B cell (primary cell): ENCODE measurements at regions not wholly inside any gene's neighbourhood (a gene's known extent, or its start where the extent isn't known, plus 50 kb on each side); places are given as distances from the start of the nearest gene placed in this dataset.

ENCODE experiments used
- ATAC-seq: fragments of 200-7000 bp; cut with Tn5 transposase; one replicate; pipeline ENCODE4 v1.10.0; 2021; ENCODE audit warnings: low read depth, mild to moderate bottlenecking, moderate number of reproducible peaks, moderate library complexity
- CTCF ChIA-PET: fragments of 350-600 bp; sonication (Branson Sonifier 250); formaldehyde crosslinking; loops from one replicate; lab custom pipeline; 2021; ENCODE audit warnings: antibody characterized with exemption, inconsistent platforms; lab: Charles Lee
- POLR2A ChIA-PET: fragments of 350-600 bp; sonication (Branson Sonifier 250); formaldehyde crosslinking; loops from one replicate; lab custom pipeline; 2021; ENCODE audit warnings: antibody characterized with exemption; lab: Charles Lee
- DNase-seq: peaks from one replicate; pipeline ENCODE4 v3.0.0; 2013
- H2AFZ ChIP-seq: 2 replicates; pipeline ENCODE4 v1.6.1; 2012; ENCODE audit warnings: mild to moderate bottlenecking, low read depth, low read length; ENCODE audit not compliant: insufficient read depth, poor library complexity, severe bottlenecking
- H3K27ac ChIP-seq, 2 donors: 1 replicate in 1 of 2; 2 replicates in 1 of 2; pipeline ENCODE4 v1.5.1; 2012 to 2013; ENCODE audit warnings: low read length in 2 of 2, mild to moderate bottlenecking in 2 of 2, moderate library complexity in 1 of 2
- H3K27me3 ChIP-seq, 4 experiments: fragments of 200-600 bp in 1 of 4; sonication (generic) in 1 of 4; replicated peaks in 1 of 4; 1 replicate in 2 of 4; 2 replicates in 2 of 4; pipeline versions ENCODE4 v1.6.1 to v1.7.0; 2013 to 2016; ENCODE audit warnings: low read length in 3 of 4, mild to moderate bottlenecking in 2 of 4, mixed read lengths in 1 of 4, moderate library complexity in 1 of 4; ENCODE audit not compliant: insufficient read depth in 4 of 4, control insufficient read depth in 3 of 4; ENCODE audit errors: control extremely low read depth in 1 of 4
- H3K36me3 ChIP-seq, 2 experiments: replicated peaks in 1 of 2; 1 replicate in 1 of 2; 2 replicates in 1 of 2; pipeline versions ENCODE4 v1.6.1 to v1.7.1; 2013; ENCODE audit warnings: low read length in 1 of 2; ENCODE audit not compliant: insufficient read depth in 2 of 2, control insufficient read depth in 1 of 2; ENCODE audit errors: control extremely low read depth in 1 of 2, extremely low read depth in 1 of 2
- H3K4me1 ChIP-seq, 2 donors: fragments of 200-600 bp in 1 of 2; sonication (generic) in 1 of 2; 1 replicate in 1 of 2; 2 replicates in 1 of 2; pipeline versions ENCODE4 v1.5.1 to v1.6.1; 2013 to 2017; ENCODE audit warnings: low read length in 2 of 2; ENCODE audit not compliant: control insufficient read depth in 2 of 2, insufficient read depth in 2 of 2
- H3K4me2 ChIP-seq: replicated peaks from 2 replicates; pipeline ENCODE3; 2012; ENCODE audit warnings: mild to moderate bottlenecking, low read depth, low read length; ENCODE audit not compliant: poor library complexity, severe bottlenecking
- H3K4me3 ChIP-seq, 5 experiments: fragments of 200-600 bp in 1 of 5; sonication (generic) in 1 of 5; 1 replicate in 3 of 5; 2 replicates in 2 of 5; pipeline versions ENCODE4 v1.5.1 to v1.7.0; 2011 to 2016; ENCODE audit warnings: low read length in 4 of 5, mild to moderate bottlenecking in 4 of 5, low read depth in 2 of 5, control low read depth in 1 of 5, moderate library complexity in 1 of 5; ENCODE audit not compliant: insufficient read depth in 1 of 5; ENCODE audit errors: control extremely low read depth in 1 of 5, extremely low read depth in 1 of 5
- H3K79me2 ChIP-seq: fragments of 200-600 bp; sonication (generic); one replicate; pipeline ENCODE4 v1.6.0; 2016; ENCODE audit warnings: low read length; ENCODE audit not compliant: control insufficient read depth, insufficient read depth
- H3K9ac ChIP-seq: fragments of 200-600 bp; sonication (generic); 2 replicates; pipeline ENCODE4 v1.6.1; 2017; ENCODE audit warnings: mild to moderate bottlenecking, low read length, moderate library complexity
- H3K9me3 ChIP-seq, 3 donors: one replicate each; pipeline versions ENCODE4 v1.6.1 to v1.7.1; 2013; ENCODE audit warnings: low read length in 2 of 3; ENCODE audit not compliant: control insufficient read depth in 2 of 3, insufficient read depth in 1 of 3; ENCODE audit errors: control extremely low read depth in 1 of 3
- H4K20me1 ChIP-seq: 2 replicates; pipeline ENCODE4 v1.6.0; 2012; ENCODE audit warnings: mild to moderate bottlenecking, low read length; ENCODE audit not compliant: insufficient read depth, control insufficient read depth, poor library complexity, severe bottlenecking
- H3K27ac Mint-ChIP-seq: one replicate; pipeline ENCODE4 v1.8.0; 2021; ENCODE audit warnings: mixed read lengths
- H3K27me3 Mint-ChIP-seq: one replicate; pipeline ENCODE4 v1.8.0; 2021; ENCODE audit warnings: mixed read lengths
- H3K4me1 Mint-ChIP-seq: one replicate; pipeline ENCODE4 v1.8.0; 2021; ENCODE audit warnings: mixed read lengths
- H3K4me3 Mint-ChIP-seq: one replicate; pipeline ENCODE4 v1.8.0; 2021; ENCODE audit warnings: mixed read lengths
- H3K9me3 Mint-ChIP-seq: one replicate; pipeline ENCODE4 v1.8.0; 2022; ENCODE audit warnings: mixed read lengths; ENCODE audit not compliant: insufficient read depth
- CTCF ChIP-seq: fragments of 200-600 bp; IDR thresholded peaks from one replicate; pipeline ENCODE4 v1.8.0; 2022; ENCODE audit warnings: antibody characterized with exemption, mild to moderate bottlenecking
- EZH2 ChIP-seq: IDR thresholded peaks from 2 replicates; pipeline ENCODE4 v1.6.1; 2012; ENCODE audit warnings: borderline replicate concordance, low read depth, mild to moderate bottlenecking, moderate library complexity, low read length; ENCODE audit not compliant: insufficient read depth, poor library complexity, severe bottlenecking
- WGBS: methylation state at CpG from one replicate; pipeline ENCODE4 v1.1.5; 2013; ENCODE audit warnings: missing lambda C conversion rate; ENCODE audit not compliant: insufficient coverage; 5-methylcytosine and 5-hydroxymethylcytosine counted together
- intact Hi-C: fragments of 100-400 bp; cut with micrococcal nuclease; formaldehyde crosslinking; loops from one replicate; pipeline ENCODE4 v1.10.0; 2022

DNA sequence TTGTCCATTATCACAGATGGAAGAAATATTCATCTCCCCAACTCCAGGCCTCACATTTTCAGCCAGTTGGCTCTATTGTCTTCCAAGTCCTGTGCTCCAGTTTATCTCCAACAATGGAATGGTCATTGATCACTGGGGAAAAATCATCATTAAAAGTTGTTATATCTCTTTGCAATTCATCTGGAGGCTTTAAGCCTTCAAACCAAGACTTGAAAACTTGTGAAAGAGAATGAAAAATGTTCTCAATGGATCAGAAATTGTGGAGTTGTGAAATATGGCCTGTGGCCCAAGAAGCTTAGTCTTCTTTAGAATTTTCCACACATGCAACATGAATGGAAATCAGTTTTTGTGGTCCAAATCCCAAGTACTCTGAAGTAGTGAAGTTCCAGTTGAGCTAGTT, 569.6 kb downstream of the EBF1 start:
- CTCF ChIA-PET: interaction anchor here (1.1 to 1.4 kb wide), 2 partner anchors 10 to 24 kb away, joined by 3 read pairs; no protein-coding TSS in a partner anchor

GRCh38 chr5:158529454-158529853, 570.3 kb downstream of the EBF1 start:
- no peaks in the 10 kb centered on the region for H3K9me3 ChIP-seq
- H3K4me1 ChIP-seq: no peaks in the 10 kb centered on the region
- H3K27ac Mint-ChIP-seq: no peak overlapping the region
- no peaks in the 10 kb centered on the region for H3K9me3 Mint-ChIP-seq
- ChIA-PET POLR2A (no interaction called here), CTCF (interaction anchor here (1.4 kb wide), 1 partner anchor 10 kb away, joined by 3 read pairs; no protein-coding TSS in a partner anchor)
- TF ChIP-seq EZH2: no peak
- no peak for TF ChIP-seq CTCF
- H3K4me2 ChIP-seq: no peak overlapping the region
- intact Hi-C loops: no loop called here
- H3K4me3 ChIP-seq: no peak overlapping the region
- H3K4me3 Mint-ChIP-seq: no peak overlapping the region
- ATAC-seq: no peak
- no peaks in the 10 kb centered on the region for H3K4me1 Mint-ChIP-seq
- no peak overlapping the region for H2AFZ ChIP-seq
- no peaks in the 10 kb centered on the region for H3K79me2 ChIP-seq
- no peaks in the 10 kb centered on the region for H3K27me3 ChIP-seq
- H3K27me3 Mint-ChIP-seq: no peaks in the 10 kb centered on the region
- no peak for DNase-seq
- H4K20me1 ChIP-seq: no peaks in the 10 kb centered on the region
- H3K36me3 ChIP-seq: no peaks in the 10 kb centered on the region
- WGBS: 82% methylated on average over 2 of the region's 5 CpGs
- no peak overlapping the region for H3K27ac ChIP-seq
- no peak overlapping the region for H3K9ac ChIP-seq

More for the DNA sequence above, 569.6 kb downstream of the EBF1 start:
- no peak for DNase-seq
- Histone ChIP-seq H3K9ac (no peak overlapping the region), H3K27me3 (no peaks in the 10 kb centered on the region), H3K4me1 (no peaks in the 10 kb centered on the region), H4K20me1 (no peaks in the 10 kb centered on the region), H3K9me3 (no peaks in the 10 kb centered on the region), H3K79me2 (no peaks in the 10 kb centered on the region), H3K4me3 (no peak overlapping the region), H2AFZ (no peak overlapping the region), H3K36me3 (no peaks in the 10 kb centered on the region), H3K4me2 (no peak overlapping the region), H3K27ac (no peak overlapping the region)
- intact Hi-C loops: no loop called here
- Mint-ChIP-seq H3K4me1 (no peaks in the 10 kb centered on the region), H3K4me3 (no peak overlapping the region), H3K27ac (no peak overlapping the region), H3K9me3 (no peaks in the 10 kb centered on the region), H3K27me3 (no peaks in the 10 kb centered on the region)
- POLR2A ChIA-PET: no interaction called here
- TF ChIP-seq CTCF (no peak), EZH2 (no peak)
- no peak for ATAC-seq
